Psoas muscle (tissue), 7 donors: ENCODE measurements at regions not wholly inside any gene's neighbourhood (a gene's known extent, or its start where the extent isn't known, plus 50 kb on each side); places are given as distances from the start of the nearest gene placed in this dataset.

Experiments
- ATAC-seq, 4 donors: fragments of 200-7000 bp; cut with Tn5 transposase; one replicate each; pipeline ENCODE4 v1.9.1; 2020; ENCODE audit warnings: moderate library complexity in 3 of 4, mild to moderate bottlenecking in 2 of 4
- DNase-seq, 2 donors: peaks; one replicate each; pipeline ENCODE4 v3.0.0-alpha.2; 2020
- H3K27ac ChIP-seq: fragments of 200-600 bp; one replicate; pipeline ENCODE4 v1.8.0; 2022
- H3K27me3 ChIP-seq, 3 donors: fragments of 200-600 bp in 1 of 3; one replicate each; pipeline versions ENCODE4 v1.6.1 to v1.8.0; 2013 to 2022; ENCODE audit warnings: low read length in 2 of 3, mild to moderate bottlenecking in 2 of 3, moderate library complexity in 1 of 3; ENCODE audit not compliant: insufficient read depth in 3 of 3
- H3K36me3 ChIP-seq, 2 donors: fragments of 200-600 bp in 1 of 2; one replicate each; pipeline versions ENCODE4 v1.6.1 to v1.8.0; 2013 to 2022; ENCODE audit warnings: low read depth in 1 of 2, mild to moderate bottlenecking in 1 of 2, moderate library complexity in 1 of 2; ENCODE audit not compliant: insufficient read depth in 1 of 2
- H3K4me1 ChIP-seq: fragments of 200-600 bp; one replicate; pipeline ENCODE4 v1.8.0; 2022
- H3K4me3 ChIP-seq: fragments of 200-600 bp; one replicate; pipeline ENCODE4 v1.8.0; 2022; ENCODE audit warnings: mild to moderate bottlenecking
- H3K9me3 ChIP-seq: fragments of 200-600 bp; one replicate; pipeline ENCODE4 v1.8.0; 2022
- CTCF ChIP-seq: fragments of 200-600 bp; IDR thresholded peaks from one replicate; pipeline ENCODE4 v1.8.0; 2022; ENCODE audit warnings: antibody characterized with exemption
- WGBS, 3 donors: extraction: QIAGEN DNeasy Blood & Tissue Kit; methylation state at CpG; one replicate each; pipeline versions ENCODE4 v1.1.6 to v1.1.7; 2013; 5-methylcytosine and 5-hydroxymethylcytosine counted together
- intact Hi-C, 2 donors: fragments of 100-400 bp; cut with DNase I; formaldehyde crosslinking; loops; one replicate each; pipeline versions ENCODE4 v1.11.0 to v1.14.2; 2022
- donor health status: healthy with polysubstance abuse.
- donor health status: DM: no; HTN: no; CAD: no; lungs with moderate emphysema.
- donor health status: Bipolar disorder and iron deficiency.
- donor health status: healthy.
- donor health status: DM: yes; HTN: yes; CAD: no.
- donor health status: DM: no; HTN: no; CAD: no.
- donor health status: DM: yes; HTN: yes; CAD: no.

GRCh38 chrX:2627272-2627867 lies 63.7 kb upstream of the CD99 start:
- ATAC-seq = no peak
- DNase-seq = no peak

GRCh38 chrX:2626750-2627149 lies 64.3 kb upstream of the CD99 start:
- no peak for DNase-seq
- H3K27ac ChIP-seq = no peak overlapping the region
- no peak overlapping the region for H3K4me3 ChIP-seq
- no peaks in the 10 kb centered on the region for H3K27me3 ChIP-seq
- 75 to 96% (median 91%) methylated on average over 2 of the region's 2 CpGs for WGBS, 3 donors
- no peaks in the 10 kb centered on the region for H3K4me1 ChIP-seq
- intact Hi-C loops = no loop called here
- peaks cover 7% of the 10 kb centered on the region for H3K9me3 ChIP-seq
- ATAC-seq = no peak
- peaks cover 0 to 8% of the 10 kb centered on the region in 2 donors for H3K36me3 ChIP-seq
- no peak for TF ChIP-seq CTCF

More at GRCh38 chrX:2627272-2627867, 63.7 kb upstream of the CD99 start:
- peaks cover 0 to 8% of the 10 kb centered on the region in 2 donors for H3K36me3 ChIP-seq
- TF ChIP-seq CTCF = peak; percentile 32
- H3K4me1 ChIP-seq = no peaks in the 10 kb centered on the region
- H3K27me3 ChIP-seq = no peaks in the 10 kb centered on the region
- 51 to 56% (median 52%) methylated on average over 3 of the region's 3 CpGs for WGBS, 3 donors
- intact Hi-C loops = no loop called here
- no peak overlapping the region for H3K27ac ChIP-seq
- H3K9me3 ChIP-seq = peaks cover 7% of the 10 kb centered on the region
- H3K4me3 ChIP-seq = no peak overlapping the region

GRCh38 chrX:2620576-2620975 lies 70.5 kb upstream of the CD99 start:
- DNase-seq (no peak), ATAC-seq (no peak)
- WGBS, 3 donors = 93 to 96% (median 95%) methylated on average over 3 of the region's 3 CpGs
- intact Hi-C loops = no loop called here
- no peaks in the 10 kb centered on the region for H3K27me3 ChIP-seq
- H3K4me1 ChIP-seq = no peaks in the 10 kb centered on the region
- TF ChIP-seq CTCF = no peak
- H3K9me3 ChIP-seq = no peaks in the 10 kb centered on the region
- H3K36me3 ChIP-seq = peaks cover 0 to 15% of the 10 kb centered on the region in 2 donors
- no peak overlapping the region for H3K27ac ChIP-seq
- H3K4me3 ChIP-seq = no peak overlapping the region

GRCh38 chrX:2618516-2618915 lies 72.6 kb upstream of the CD99 start:
- no peaks in the 10 kb centered on the region for H3K27me3 ChIP-seq
- no peak overlapping the region for H3K27ac ChIP-seq
- DNase-seq (no peak), ATAC-seq (no peak)
- no peak overlapping the region for H3K4me3 ChIP-seq
- intact Hi-C loops = no loop called here
- TF ChIP-seq CTCF = no peak
- no peaks in the 10 kb centered on the region for H3K4me1 ChIP-seq
- 56 to 67% (median 62%) methylated on average over 4 of the region's 4 CpGs for WGBS, 3 donors
- no peaks in the 10 kb centered on the region for H3K9me3 ChIP-seq
- H3K36me3 ChIP-seq = peaks cover 0 to 15% of the 10 kb centered on the region in 2 donors

GRCh38 chrX:2614911-2615310 lies 76.2 kb upstream of the CD99 start:
- intact Hi-C loops = no loop called here
- Histone ChIP-seq H3K4me3 (no peak overlapping the region), H3K4me1 (no peaks in the 10 kb centered on the region), H3K36me3 (peaks cover 0 to 19% of the 10 kb centered on the region in 2 donors), H3K9me3 (no peaks in the 10 kb centered on the region), H3K27ac (no peak overlapping the region), H3K27me3 (peaks cover 0 to 8% (median 0%) of the 10 kb centered on the region in 3 donors)
- 18 to 29% (median 19%) methylated on average over 3 of the region's 3 CpGs for WGBS, 3 donors
- TF ChIP-seq CTCF = no peak
- peak in 2 of 4 donors; percentile 35 to 41 for ATAC-seq
- DNase-seq = no peak
